CD4-positive, alpha-beta T cell treated with Interleukin-17A for 1 hour (primary cell): ENCODE measurements at regions not wholly inside any gene's neighbourhood (a gene's known extent, or its start where the extent isn't known, plus 50 kb on each side); places are given as distances from the start of the nearest gene placed in this dataset.
"Not testable (repeated sequence)": the region's sequence is repeated elsewhere in the genome, so short reads cannot be mapped to it uniquely, and the experiment has no call there.

ENCODE experiments used
- DNase-seq: peaks from one replicate; pipeline ENCODE4 v3.0.0-alpha.2; 2020

- DNase-seq, result no peak
Observed at GRCh38 chr4:171519457-171519856, 293.7 kb upstream of the GALNTL6 start.

DNA sequence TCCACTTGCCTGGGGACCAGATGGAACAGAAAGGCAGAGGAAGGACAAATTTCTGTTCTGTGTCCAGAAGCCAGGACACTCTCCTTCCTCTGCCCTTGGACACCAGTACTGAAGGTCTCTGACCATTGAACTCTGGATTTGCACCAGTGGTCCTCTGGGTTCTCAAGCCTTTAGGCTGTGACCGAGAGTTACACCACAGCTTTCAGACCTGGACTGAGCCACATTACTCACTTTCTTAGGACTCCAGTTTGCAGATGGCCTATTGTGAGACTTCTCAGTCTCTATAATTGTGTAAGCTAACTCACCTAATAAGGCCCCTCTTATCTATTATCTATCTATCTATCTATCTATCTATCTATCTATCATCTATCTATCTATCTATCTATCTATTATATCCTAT, 295.3 kb upstream of the GALNTL6 start:
- DNase-seq, result no peak

DNA sequence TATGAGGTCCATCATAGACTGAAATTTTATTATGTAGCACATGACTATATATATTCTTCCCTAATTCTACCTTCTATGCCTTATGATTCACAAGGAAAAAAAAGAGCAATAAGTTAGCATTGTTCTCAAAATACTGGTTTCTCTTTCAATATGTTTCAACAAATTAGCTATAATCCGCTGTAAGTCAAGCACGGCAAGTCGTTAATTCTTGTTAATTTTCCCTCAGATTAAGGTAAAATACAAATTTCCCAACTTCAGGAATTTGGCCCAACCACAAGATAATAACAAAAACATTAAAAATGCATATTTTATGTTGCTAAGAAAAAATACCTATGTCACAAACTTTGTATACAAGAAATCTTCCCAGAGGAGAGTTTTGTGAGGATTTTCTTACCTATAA, 296.5 kb upstream of the GALNTL6 start:
- no peak for DNase-seq

- DNase-seq, result no peak
Observed at GRCh38 chr4:171484681-171485080, 328.5 kb upstream of the GALNTL6 start.

DNA sequence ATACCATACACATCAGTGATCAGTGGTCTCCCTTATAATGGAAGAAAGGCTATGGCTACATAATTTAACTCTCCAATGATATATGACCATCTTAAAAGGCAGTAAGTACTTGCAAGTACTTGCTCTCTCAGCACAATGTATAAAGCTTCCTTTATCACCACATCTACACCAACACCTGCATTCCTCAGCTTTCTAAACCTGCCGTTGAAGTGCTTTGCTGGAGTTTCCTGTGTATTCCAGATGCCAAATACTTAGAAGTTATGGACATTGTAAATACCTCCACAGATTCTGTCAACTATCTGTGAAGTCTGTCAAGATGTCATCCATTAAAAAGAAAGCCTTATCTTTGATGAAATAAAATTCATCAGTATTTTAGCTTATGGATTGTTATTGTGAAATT, 335.0 kb upstream of the GALNTL6 start:
- no peak for DNase-seq

DNA sequence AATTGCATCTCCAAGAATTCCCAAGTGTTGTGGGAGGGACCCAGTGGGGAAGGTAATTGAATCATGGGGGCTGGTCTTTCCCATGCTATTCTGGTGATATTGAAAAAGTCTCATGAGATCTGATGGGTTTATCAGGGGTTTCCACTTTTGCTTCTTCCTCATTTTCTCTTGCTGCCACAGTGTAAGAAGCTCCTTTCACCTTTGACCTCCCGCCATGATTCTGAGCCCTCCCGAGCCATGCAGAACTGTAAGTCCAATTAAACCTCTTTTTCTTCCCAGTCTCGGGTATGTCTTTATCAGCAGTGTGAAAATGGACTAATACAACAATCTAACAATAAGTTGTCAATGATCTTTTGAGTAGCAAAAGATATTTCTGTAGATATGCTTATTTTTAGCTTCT, 338.1 kb upstream of the GALNTL6 start:
- not testable (repeated sequence) for DNase-seq

DNA sequence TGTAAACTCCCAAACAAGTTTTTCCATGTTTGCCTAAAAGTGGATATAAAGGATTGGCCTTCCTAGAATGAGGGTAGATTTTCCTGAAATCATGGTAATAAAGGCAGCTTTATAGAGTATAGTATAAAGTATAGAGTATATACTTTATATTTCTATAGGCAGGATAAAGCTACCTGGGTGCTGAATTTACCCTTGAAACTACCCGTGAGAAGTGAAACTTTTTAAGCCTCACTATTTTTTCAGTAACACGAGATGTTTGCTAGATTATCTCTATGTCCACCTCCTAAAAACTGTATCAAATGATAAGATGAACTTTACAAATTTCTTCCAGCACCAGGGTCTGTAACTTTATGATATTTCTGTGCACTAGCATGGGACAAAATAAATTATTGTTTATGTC, 340.0 kb upstream of the GALNTL6 start:
- no peak for DNase-seq

DNA sequence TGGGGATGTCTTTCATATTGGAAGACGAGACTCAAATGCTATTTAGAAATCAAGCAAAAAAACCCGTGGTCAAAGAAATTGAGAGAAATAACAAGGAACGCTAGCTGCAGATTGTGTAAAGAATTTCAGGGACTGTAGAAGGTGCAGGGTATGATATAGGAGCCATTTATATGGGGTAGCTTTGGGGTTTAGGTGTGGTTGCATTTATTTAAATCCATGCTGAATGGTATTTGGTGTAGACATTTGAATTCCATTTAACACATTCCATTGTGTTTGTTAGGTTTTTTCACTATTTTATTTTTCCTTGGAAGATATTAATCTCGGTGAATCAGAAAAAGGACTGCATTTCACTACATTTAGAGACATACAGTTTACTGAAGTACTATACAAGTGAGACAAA, 341.0 kb upstream of the GALNTL6 start:
- no peak for DNase-seq

- DNase-seq, result no peak
Observed at GRCh38 chr4:171464499-171464898, 348.7 kb upstream of the GALNTL6 start.

DNA sequence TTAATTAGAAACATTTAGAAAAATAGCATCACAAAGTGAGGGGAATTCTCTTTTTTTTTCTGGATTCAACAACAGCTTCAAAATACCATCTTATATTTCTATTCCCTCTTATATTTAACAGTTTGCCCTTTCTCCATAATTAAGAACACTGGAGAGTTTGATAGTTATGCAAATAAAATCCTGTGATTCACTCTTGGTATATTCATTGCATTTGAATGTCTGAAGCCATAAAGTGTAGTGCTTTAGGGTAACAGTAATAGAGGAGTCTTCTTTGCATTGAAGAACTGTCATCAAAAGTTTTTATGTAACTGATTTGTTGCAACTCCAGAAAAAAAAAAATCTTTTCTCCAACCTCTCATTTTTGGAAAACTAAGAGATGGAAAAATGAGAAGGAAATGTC, 352.0 kb upstream of the GALNTL6 start:
- no peak for DNase-seq

GRCh38 chr4:171448919-171449481, 364.2 kb upstream of the GALNTL6 start:
- no peak for DNase-seq

GRCh38 chr4:171448358-171448757, 364.8 kb upstream of the GALNTL6 start:
- DNase-seq, result no peak

- DNase-seq, result no peak
Observed at GRCh38 chr4:171441300-171441941, 371.8 kb upstream of the GALNTL6 start.

DNA sequence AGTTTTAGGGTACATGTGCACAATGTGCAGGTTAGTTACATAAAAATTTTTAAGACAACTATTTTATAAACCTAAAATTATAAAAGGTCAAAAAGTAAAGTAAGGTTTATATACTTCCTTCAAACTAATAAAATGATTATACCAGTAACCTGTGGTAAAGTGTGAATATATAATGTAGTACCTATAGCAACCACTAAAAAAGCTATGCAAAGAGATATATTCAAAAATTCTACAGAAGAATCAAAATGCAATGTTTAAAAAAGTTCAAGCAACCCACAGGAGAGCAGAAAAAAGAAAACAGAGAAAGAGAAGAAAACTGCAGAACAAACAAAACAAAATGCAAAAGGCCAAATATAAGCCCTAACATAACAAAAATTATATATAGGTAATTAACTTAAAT, 379.5 kb upstream of the GALNTL6 start:
- DNase-seq, result no peak

DNA sequence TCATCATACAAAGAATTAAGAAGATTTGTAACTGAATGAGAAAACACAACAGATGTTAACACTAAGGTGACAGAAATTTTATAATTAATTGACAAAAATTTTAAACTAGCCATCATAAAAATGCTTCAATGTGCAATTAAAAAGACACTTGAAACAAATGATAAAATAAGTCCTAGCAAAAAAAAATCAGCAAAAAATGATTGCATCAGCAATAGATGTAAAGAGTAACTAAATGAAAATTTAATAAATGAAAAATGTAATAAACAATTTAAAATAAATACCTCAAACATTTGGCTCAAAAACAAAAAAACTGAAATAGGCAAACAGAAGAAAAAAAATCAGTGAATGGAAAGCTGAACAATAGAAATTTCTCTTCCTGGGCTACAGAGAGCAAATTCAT, 380.7 kb upstream of the GALNTL6 start:
- DNase-seq, result no peak

DNA sequence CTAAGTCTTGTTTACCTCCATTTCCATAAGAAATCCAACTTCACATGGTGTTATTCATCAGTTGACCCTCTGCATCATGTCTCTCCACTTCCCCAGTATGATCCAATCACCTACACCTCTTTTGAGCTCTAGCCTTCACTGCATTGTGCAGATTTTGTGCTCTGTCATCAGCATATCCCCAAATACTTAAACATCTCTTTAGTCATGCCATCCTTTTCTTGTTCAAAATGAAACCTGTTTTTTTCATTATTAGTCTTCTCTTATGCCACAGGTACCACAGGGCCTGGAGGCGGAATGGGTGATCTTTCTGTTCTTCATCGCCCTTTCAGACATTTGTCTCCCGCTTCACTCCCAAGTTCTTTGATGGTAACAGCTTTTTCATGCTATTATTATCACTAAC, 382.7 kb upstream of the GALNTL6 start:
- no peak for DNase-seq

GRCh38 chr4:171397175-171397574, 416.0 kb upstream of the GALNTL6 start:
- no peak for DNase-seq

- DNase-seq, result no peak
Observed at GRCh38 chr4:171390626-171391025, 422.6 kb upstream of the GALNTL6 start.

DNA sequence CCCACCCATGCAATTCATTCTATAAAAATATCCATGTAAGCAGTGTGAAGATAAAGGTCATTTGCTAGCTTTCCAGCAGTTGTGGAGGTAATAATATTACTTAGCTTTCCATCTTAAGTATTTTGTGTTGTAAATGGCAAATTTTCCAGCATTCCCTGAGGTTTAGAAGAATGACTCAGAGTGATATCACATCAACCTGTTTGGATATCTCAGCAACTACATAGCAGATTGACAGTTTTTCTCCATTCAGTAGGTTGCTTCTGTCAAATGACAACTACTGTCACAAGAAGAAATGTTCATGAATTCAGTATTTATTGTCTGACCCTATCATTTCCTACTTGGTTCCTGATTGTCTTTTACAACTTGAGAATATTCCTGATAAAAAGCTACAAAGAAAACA, 434.9 kb upstream of the GALNTL6 start:
- DNase-seq, result no peak

- DNase-seq, result no peak
Observed at GRCh38 chr4:171376724-171377123, 436.5 kb upstream of the GALNTL6 start.

DNA sequence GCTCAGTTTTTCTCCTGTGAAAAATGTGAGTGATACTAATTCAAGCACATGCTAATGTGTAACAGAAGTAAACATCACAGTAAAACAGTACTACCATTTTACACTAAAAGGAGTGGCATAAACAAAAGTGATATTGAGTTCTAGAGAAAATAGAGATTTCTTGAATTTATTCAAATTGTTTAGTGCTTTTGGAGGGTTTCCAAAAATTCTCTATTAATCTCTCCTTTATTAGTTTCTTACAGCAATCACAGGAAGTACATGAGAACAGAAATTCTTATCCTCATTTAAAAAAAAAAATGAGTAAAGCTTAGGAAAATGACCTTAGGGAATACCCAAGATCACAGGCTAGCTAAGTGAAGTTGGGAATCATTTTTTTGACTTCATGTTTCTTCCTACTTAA, 459.7 kb upstream of the GALNTL6 start:
- DNase-seq, result no peak

- no peak for DNase-seq
Observed at GRCh38 chr4:171348090-171348489, 465.1 kb upstream of the GALNTL6 start.

- no peak for DNase-seq
Observed at GRCh38 chr4:171342646-171343045, 470.6 kb upstream of the GALNTL6 start.

GRCh38 chr4:171340258-171340657, 472.9 kb upstream of the GALNTL6 start:
- no peak for DNase-seq

GRCh38 chr4:171334549-171334948, 478.7 kb upstream of the GALNTL6 start:
- DNase-seq, result no peak
